CD4-positive, alpha-beta T cell (primary cell): ENCODE measurements at regions not wholly inside any gene's neighbourhood (a gene's known extent, or its start where the extent isn't known, plus 50 kb on each side); places are given as distances from the start of the nearest gene placed in this dataset.

Source experiments
- ATAC-seq: fragments of 200-7000 bp; cut with Tn5 transposase; one replicate; pipeline ENCODE4 v1.10.0; 2022; ENCODE audit warnings: mild to moderate bottlenecking; ENCODE audit not compliant: poor library complexity
- CTCF ChIA-PET: fragments of 350-600 bp; sonication (Branson Sonifier 250); formaldehyde crosslinking; loops from one replicate; lab custom pipeline; 2021; ENCODE audit warnings: antibody characterized with exemption, inconsistent platforms; lab: Charles Lee
- POLR2A ChIA-PET: fragments of 350-600 bp; sonication (Branson Sonifier 250); formaldehyde crosslinking; loops from one replicate; lab custom pipeline; 2021; ENCODE audit warnings: antibody characterized with exemption, inconsistent platforms; lab: Charles Lee
- DNase-seq, 14 experiments: peaks; one replicate each; pipeline ENCODE4 v3.0.0-alpha.2; 2013 to 2020; ENCODE audit warnings: mixed read lengths in 2 of 14
- H3K27ac ChIP-seq, 2 donors: one replicate each; pipeline versions ENCODE4 v1.5.1 to v1.7.0; 2013; ENCODE audit warnings: low read length in 2 of 2, low read depth in 1 of 2, mild to moderate bottlenecking in 1 of 2
- H3K27me3 ChIP-seq, 2 experiments: 1 replicate in 1 of 2; 2 replicates in 1 of 2; pipeline versions ENCODE4 v1.6.1 to v1.7.0; 2013; ENCODE audit warnings: low read length in 2 of 2, control low read depth in 1 of 2, mild to moderate bottlenecking in 1 of 2, moderate library complexity in 1 of 2; ENCODE audit not compliant: insufficient read depth in 2 of 2, control insufficient read depth in 1 of 2
- H3K36me3 ChIP-seq: one replicate; pipeline ENCODE4 v1.6.1; 2013; ENCODE audit warnings: low read length, control low read depth; ENCODE audit not compliant: insufficient read depth
- H3K4me1 ChIP-seq: one replicate; pipeline ENCODE4 v1.6.1; 2013; ENCODE audit warnings: low read length, control low read depth; ENCODE audit not compliant: insufficient read depth
- H3K4me3 ChIP-seq: one replicate; pipeline ENCODE4 v1.5.1; 2013; ENCODE audit warnings: mild to moderate bottlenecking, low read length, moderate library complexity
- H3K9me3 ChIP-seq, 2 experiments: 1 replicate in 1 of 2; 2 replicates in 1 of 2; pipeline versions ENCODE4 v1.6.1 to v1.7.0; 2013; ENCODE audit warnings: low read length in 2 of 2, mild to moderate bottlenecking in 2 of 2, control low read depth in 1 of 2, moderate library complexity in 1 of 2; ENCODE audit not compliant: control insufficient read depth in 1 of 2, insufficient read depth in 1 of 2
- H3K27ac Mint-ChIP-seq: one replicate; pipeline ENCODE4 v1.8.0; 2020; ENCODE audit warnings: mixed read lengths
- H3K27me3 Mint-ChIP-seq: one replicate; pipeline ENCODE4 v1.8.0; 2021; ENCODE audit warnings: mixed read lengths
- H3K36me3 Mint-ChIP-seq: one replicate; pipeline ENCODE4 v1.8.0; 2021; ENCODE audit warnings: low read depth, mixed read lengths
- H3K4me1 Mint-ChIP-seq: one replicate; pipeline ENCODE4 v1.8.0; 2021; ENCODE audit warnings: low read depth, mixed read lengths
- H3K4me3 Mint-ChIP-seq: one replicate; pipeline ENCODE4 v1.8.0; 2020; ENCODE audit warnings: mild to moderate bottlenecking, mixed read lengths
- H3K9me3 Mint-ChIP-seq: one replicate; pipeline ENCODE4 v1.8.0; 2020; ENCODE audit warnings: mixed read lengths
- intact Hi-C, 2 experiments: fragments of 100-400 bp; cut with DNase I in 1 of 2; cut with micrococcal nuclease in 1 of 2; formaldehyde crosslinking; loops; one replicate each; pipeline versions ENCODE4 v1.15.1 to v1.9.0; 2023 to 2025; cut with DNase I, micrococcal nuclease
- TF ChIP-seq, protein P1 (sequence below): fragments of 200-600 bp; IDR thresholded peaks from one replicate; pipeline ENCODE4 v1.8.0; 2022; ENCODE audit warnings: antibody characterized with exemption, mild to moderate bottlenecking

DNA sequence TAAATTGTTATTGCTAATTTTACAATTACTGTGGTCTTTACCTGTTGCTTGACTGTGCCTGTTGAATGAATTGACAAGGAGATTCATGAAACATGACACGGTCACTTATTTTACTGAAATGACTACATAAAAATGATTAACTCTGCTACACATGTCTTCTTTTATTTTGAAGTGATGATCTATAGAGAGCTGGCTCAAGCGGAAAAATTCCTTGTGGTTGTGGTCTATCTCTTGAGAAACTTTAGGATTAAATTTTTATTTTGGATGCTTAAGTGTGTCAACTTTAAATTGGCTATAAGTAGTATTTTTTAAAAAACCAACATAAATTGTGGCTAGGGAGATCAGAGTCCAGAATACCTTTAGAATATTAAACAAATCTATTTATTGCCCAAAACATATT is 131.8 kb upstream of the PITX2 start:
- ChIA-PET CTCF (no interaction called here), POLR2A (no interaction called here)
- Histone ChIP-seq H3K4me1 (no peaks in the 10 kb centered on the region), H3K4me3 (no peak overlapping the region), H3K27ac (no peak overlapping the region), H3K36me3 (no peaks in the 10 kb centered on the region), H3K27me3 (no peaks in the 10 kb centered on the region), H3K9me3 (no peaks in the 10 kb centered on the region)
- intact Hi-C loops = no loop called here
- Mint-ChIP-seq H3K4me1 (no peaks in the 10 kb centered on the region), H3K27ac (no peak overlapping the region), H3K4me3 (no peak overlapping the region), H3K27me3 (no peaks in the 10 kb centered on the region), H3K9me3 (no peaks in the 10 kb centered on the region), H3K36me3 (no peaks in the 10 kb centered on the region)
- DNase-seq (no peak), ATAC-seq (no peak)
- TF ChIP-seq, protein P1, sequence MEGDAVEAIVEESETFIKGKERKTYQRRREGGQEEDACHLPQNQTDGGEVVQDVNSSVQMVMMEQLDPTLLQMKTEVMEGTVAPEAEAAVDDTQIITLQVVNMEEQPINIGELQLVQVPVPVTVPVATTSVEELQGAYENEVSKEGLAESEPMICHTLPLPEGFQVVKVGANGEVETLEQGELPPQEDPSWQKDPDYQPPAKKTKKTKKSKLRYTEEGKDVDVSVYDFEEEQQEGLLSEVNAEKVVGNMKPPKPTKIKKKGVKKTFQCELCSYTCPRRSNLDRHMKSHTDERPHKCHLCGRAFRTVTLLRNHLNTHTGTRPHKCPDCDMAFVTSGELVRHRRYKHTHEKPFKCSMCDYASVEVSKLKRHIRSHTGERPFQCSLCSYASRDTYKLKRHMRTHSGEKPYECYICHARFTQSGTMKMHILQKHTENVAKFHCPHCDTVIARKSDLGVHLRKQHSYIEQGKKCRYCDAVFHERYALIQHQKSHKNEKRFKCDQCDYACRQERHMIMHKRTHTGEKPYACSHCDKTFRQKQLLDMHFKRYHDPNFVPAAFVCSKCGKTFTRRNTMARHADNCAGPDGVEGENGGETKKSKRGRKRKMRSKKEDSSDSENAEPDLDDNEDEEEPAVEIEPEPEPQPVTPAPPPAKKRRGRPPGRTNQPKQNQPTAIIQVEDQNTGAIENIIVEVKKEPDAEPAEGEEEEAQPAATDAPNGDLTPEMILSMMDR = no peak

DNA sequence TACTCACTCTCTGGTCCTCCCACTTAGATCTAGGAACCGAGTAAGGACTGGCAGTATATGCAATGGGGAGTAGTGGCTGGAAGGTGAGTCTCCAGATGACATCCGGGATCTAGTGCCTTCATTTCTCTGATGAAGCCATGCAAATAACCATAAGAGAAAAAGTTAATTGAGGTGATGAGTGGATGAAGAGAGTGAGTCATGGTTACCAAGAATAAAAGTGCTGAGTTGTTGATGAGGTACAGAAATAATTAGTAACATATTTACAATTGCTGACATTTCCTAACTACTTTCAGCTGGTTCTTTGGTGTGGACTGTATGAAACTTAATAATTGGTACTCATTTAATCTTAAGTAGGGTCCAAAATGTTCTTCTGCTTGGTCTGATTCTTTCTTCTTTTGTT is 146.7 kb upstream of the PITX2 start:
- TF ChIP-seq, protein P1 = no peak
- no peak overlapping the region for H3K27ac Mint-ChIP-seq

DNA sequence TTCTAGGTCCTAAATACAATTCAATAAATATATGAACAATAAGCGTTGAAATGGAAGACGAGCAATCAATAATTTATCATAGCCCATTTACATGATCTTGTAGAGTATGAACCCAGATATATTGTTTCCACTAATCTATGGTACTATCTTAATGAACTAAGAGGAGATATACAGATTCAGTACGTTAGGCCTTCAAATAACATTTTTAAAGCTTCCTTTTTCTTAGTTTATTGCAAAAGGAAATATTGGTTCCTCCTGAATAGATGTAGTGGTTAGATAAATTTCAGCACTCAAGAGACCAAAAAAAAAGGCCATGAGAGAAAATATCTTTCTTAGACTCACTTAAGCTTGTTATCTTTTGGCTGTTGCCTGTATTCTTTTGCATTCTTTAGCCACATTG is 147.5 kb upstream of the PITX2 start:
- H3K27me3 Mint-ChIP-seq = no peaks in the 10 kb centered on the region
- no peaks in the 10 kb centered on the region for H3K9me3 ChIP-seq
- intact Hi-C loops = no loop called here
- no peak overlapping the region for H3K4me3 ChIP-seq
- H3K27ac ChIP-seq = no peak overlapping the region
- no peaks in the 10 kb centered on the region for H3K27me3 ChIP-seq
- DNase-seq (no peak), ATAC-seq (no peak)
- no peaks in the 10 kb centered on the region for H3K36me3 ChIP-seq
- no peak overlapping the region for H3K4me3 Mint-ChIP-seq
- H3K9me3 Mint-ChIP-seq = no peaks in the 10 kb centered on the region
- H3K36me3 Mint-ChIP-seq = no peaks in the 10 kb centered on the region
- CTCF ChIA-PET = no interaction called here
- POLR2A ChIA-PET = no interaction called here
- no peaks in the 10 kb centered on the region for H3K4me1 ChIP-seq
- H3K27ac Mint-ChIP-seq = no peak overlapping the region
- TF ChIP-seq, protein P1 = no peak
- H3K4me1 Mint-ChIP-seq = no peaks in the 10 kb centered on the region

More for the DNA sequence above, 146.7 kb upstream of the PITX2 start:
- POLR2A ChIA-PET = no interaction called here
- Histone ChIP-seq H3K9me3 (no peaks in the 10 kb centered on the region), H3K4me3 (no peak overlapping the region), H3K4me1 (no peaks in the 10 kb centered on the region), H3K27ac (no peak overlapping the region), H3K27me3 (no peaks in the 10 kb centered on the region), H3K36me3 (no peaks in the 10 kb centered on the region)
- CTCF ChIA-PET = no interaction called here
- Mint-ChIP-seq H3K4me1 (no peaks in the 10 kb centered on the region), H3K4me3 (no peak overlapping the region), H3K36me3 (no peaks in the 10 kb centered on the region), H3K27me3 (no peaks in the 10 kb centered on the region), H3K9me3 (no peaks in the 10 kb centered on the region)
- DNase-seq (no peak), ATAC-seq (no peak)
- intact Hi-C loops = no loop called here
